Cardiac fibroblast (primary cell): ENCODE measurements at regions not wholly inside any gene's neighbourhood (a gene's known extent, or its start where the extent isn't known, plus 50 kb on each side); places are given as distances from the start of the nearest gene placed in this dataset.

Experiments used
- DNase-seq, 2 donors: peaks; one replicate each; pipeline versions ENCODE4 v3.0.0 to v3.0.0-alpha.2; 2010; ENCODE audit warnings: low read depth in 2 of 2
- H3K4me3 ChIP-seq, 2 donors: replicated peaks in 1 of 2; 1 replicate in 1 of 2; 2 replicates in 1 of 2; pipeline ENCODE4 v1.5.1; 2011; ENCODE audit warnings: low read depth in 2 of 2, low read length in 2 of 2, mild to moderate bottlenecking in 2 of 2, moderate library complexity in 1 of 2
- TF ChIP-seq, protein P1 (sequence below): IDR thresholded peaks from one replicate; pipeline ENCODE4 v1.5.1; 2011; ENCODE audit warnings: low read depth, mild to moderate bottlenecking, low read length, inconsistent platforms

DNA sequence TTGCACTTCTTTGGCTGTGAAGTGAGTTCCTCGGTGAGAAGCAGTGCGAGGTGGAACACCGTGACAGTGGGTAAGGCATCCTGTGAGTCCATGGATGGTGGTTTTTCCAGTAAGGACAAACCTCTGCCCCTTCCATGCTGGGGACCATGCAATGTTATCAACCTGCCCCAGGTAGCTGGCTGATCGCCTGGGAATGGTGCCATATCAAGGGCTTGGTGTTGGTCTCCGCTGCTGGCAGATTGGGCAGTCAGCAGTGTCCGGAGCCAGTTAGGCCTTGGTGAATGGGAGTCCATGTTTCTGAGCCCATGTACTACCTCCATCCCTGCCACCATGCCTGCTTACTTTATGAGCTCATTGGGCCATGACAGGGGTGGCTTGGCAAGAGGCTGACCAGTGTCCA, 114.7 kb upstream of the C14orf180 start:
- DNase-seq = no peak
- TF ChIP-seq, protein P1, sequence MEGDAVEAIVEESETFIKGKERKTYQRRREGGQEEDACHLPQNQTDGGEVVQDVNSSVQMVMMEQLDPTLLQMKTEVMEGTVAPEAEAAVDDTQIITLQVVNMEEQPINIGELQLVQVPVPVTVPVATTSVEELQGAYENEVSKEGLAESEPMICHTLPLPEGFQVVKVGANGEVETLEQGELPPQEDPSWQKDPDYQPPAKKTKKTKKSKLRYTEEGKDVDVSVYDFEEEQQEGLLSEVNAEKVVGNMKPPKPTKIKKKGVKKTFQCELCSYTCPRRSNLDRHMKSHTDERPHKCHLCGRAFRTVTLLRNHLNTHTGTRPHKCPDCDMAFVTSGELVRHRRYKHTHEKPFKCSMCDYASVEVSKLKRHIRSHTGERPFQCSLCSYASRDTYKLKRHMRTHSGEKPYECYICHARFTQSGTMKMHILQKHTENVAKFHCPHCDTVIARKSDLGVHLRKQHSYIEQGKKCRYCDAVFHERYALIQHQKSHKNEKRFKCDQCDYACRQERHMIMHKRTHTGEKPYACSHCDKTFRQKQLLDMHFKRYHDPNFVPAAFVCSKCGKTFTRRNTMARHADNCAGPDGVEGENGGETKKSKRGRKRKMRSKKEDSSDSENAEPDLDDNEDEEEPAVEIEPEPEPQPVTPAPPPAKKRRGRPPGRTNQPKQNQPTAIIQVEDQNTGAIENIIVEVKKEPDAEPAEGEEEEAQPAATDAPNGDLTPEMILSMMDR = no peak
- no peak overlapping the region for H3K4me3 ChIP-seq

DNA sequence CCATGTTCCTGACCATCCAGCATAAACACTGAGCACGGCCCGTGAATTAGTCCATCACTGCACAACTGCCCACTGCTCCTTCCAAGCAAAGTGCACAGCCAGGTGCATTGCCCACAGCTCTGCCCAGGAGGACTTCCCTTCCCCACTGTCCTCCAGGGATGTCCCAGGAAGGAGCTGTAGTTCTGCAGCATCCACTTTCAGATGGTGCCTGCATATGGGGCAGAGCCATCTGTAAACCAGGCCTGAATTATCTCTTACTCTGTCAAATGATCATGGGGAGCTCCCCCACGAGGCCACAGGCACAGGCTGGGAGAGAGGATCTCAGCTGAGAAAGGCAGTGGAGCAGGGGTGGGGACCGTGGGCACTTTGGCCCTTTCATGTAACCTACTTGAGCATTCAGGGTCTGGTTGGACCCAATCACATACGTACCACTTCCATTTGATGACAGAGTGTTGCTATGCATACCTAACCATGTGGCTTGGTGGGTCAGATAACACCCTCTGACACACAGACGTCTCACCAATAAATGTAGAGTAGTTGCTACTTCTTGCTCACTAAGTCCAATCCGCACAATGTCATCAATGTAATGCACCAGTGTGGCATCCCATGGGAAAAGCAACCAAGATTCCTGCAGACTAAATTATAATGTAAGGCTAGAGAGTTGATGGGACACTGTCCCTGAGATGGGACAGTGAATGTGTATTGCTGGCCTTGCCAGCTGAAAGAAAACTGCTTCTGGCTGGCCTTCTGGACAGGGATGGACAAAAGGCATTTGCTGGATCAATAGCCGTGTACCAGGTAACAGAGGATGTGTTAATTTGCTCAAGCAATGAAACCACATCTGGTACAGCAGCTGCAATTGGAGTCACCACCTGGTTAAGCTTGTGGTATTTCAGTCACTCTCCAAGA, 113.8 kb upstream of the C14orf180 start:
- TF ChIP-seq, protein P1 = no peak
- no peak overlapping the region for H3K4me3 ChIP-seq
- DNase-seq = no peak

DNA sequence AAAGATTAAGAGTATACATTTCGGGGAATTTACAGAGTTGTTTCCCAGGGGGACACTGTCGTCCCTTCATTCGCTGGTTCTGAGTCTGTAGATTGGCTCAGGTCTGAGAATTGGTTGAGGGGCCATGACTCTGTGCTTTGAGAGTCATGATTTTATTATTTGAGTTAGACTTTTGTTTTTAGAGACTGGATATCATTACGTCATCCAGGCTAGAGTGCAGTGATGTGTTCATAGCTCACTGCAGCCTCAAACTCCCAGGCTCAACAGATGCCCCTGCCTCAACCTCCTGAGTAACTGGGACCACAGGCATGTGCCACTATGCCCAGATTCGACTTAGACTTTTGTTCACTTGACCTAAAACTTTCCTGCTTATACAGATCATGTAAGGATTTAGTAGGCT, 112.3 kb upstream of the C14orf180 start:
- no peak for DNase-seq
- TF ChIP-seq, protein P1 = no peak
- H3K4me3 ChIP-seq = no peak overlapping the region

DNA sequence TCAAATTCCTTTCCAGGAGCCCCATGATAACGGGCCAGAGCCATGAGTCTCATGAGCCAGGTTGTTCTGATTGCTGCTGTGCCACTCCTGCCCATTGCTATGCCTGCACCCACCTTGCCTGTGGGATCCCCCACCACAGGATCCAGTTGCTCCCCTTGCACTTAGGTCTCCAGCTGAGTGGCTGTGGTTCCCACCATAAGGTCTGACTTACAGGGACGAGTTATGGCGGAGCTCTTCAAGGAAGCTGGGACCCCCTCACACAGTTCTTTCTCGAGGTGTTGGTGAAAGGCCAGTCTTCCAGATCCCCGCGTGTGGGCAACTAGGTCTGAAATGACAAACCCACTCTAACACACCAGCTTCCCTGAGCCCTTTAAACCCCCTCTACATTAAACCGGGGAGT, 111.9 kb upstream of the C14orf180 start:
- no peak overlapping the region for H3K4me3 ChIP-seq
- no peak for DNase-seq
- TF ChIP-seq, protein P1 = no peak

DNA sequence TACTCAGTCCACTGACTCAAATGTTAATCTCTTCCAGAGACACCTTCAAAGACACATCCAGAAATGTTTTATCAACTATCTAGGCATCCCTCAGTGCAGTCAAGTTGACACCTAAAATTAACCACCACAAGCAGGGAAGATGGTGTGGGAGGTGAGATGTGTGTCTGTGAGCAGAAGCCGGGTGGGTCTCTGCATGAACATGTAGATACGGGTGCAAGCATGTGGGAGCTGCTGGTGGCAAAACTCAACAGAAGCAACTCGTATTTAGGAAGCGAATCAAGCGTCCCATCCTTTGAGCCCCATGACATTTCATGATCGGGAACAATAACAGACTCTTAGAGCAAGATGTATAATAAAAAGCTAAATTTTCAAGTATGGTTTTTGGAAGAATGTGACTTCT, 110.0 kb upstream of the C14orf180 start:
- no peak overlapping the region for H3K4me3 ChIP-seq
- TF ChIP-seq, protein P1 = no peak
- no peak for DNase-seq

DNA sequence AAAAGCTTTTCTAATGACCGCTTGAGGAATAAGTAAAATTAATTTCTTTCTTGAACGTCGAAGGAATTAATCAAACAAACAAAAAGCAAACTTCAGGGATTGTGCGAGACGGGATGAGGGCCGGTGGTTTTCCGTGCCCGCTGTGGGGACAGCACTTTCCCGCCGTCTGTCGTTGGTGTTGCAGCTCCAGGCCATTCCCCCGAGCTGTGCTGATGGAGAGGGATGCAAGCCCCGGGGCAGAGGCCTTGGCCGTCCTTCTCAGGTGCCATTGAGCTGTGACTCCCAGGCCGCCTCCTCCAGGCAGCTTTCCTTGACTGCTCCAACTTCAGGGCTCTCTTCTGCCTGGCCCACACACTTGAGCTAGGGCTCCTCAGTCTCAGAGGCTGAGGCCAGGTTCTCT, 109.0 kb upstream of the C14orf180 start:
- H3K4me3 ChIP-seq = no peak overlapping the region
- no peak for DNase-seq
- TF ChIP-seq, protein P1 = no peak
